Epithelial cell of proximal tubule (primary cell): ENCODE measurements at regions not wholly inside any gene's neighbourhood (a gene's known extent, or its start where the extent isn't known, plus 50 kb on each side); places are given as distances from the start of the nearest gene placed in this dataset.

Source experiments
- DNase-seq: peaks from one replicate; pipeline ENCODE4 v3.0.0-alpha.2; 2011; ENCODE audit warnings: low read depth
- H3K4me3 ChIP-seq: 2 replicates; pipeline ENCODE4 v1.5.1; 2011; ENCODE audit warnings: low read depth, mild to moderate bottlenecking, low read length
- CTCF ChIP-seq: conservative IDR thresholded peaks from 2 replicates; pipeline ENCODE4 v1.5.1; 2012; ENCODE audit warnings: low read depth, mild to moderate bottlenecking, low read length

DNA sequence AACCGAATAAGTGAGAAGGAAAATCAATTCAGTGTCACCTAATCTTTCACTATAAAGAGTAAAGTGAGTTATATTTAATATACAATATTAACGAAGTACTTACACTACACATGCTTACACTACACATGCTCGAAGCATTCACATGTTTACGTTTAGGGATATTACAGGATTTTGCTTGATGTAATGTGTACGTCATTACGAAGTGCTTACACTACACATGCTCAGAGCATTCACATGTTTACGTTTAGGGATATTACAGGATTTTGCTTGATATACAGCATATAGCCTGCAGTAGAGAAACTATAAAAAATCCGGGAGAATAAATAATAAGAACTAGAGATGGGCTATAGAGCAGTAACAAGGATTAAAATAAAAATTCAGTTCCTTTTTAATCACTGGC, 538.8 kb upstream of the CXADR start:
- no peak for DNase-seq
- H3K4me3 ChIP-seq: no peak overlapping the region
- TF ChIP-seq CTCF: no peak

- H3K4me3 ChIP-seq: no peak overlapping the region
- no peak for TF ChIP-seq CTCF
- DNase-seq: no peak
These were observed 536.6 kb upstream of the CXADR start for GRCh38 chr21:16976193-16976592.

DNA sequence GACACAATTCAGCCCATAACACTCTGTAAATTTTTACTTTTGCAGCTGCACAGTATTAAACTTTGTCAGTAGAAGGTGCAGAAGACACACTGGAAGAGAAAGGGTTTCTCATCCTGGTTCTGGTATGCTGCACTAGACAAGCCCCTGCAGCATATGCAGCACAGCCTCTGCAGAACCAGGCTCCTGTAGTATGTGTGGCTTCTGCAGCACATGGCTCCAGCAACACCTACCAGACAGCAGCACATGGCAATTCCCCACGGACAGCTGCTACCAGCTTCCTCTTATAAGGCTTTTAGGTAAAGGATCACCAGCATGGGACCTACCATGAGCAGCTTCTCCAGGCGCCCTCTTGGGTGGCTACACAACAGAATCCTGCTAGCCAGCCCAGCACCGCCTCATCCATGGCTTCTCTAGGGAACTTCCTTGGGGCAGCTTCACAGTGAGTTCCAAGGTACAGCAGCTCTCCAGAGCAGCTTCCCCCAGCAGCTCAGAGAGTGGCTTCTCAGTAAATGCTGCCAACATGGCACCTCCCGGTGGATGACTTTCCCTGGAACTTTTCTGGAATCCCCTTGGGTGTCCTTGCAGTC, 534.4 kb upstream of the CXADR start:
- DNase-seq: no peak
- no peak for TF ChIP-seq CTCF
- no peak overlapping the region for H3K4me3 ChIP-seq

DNA sequence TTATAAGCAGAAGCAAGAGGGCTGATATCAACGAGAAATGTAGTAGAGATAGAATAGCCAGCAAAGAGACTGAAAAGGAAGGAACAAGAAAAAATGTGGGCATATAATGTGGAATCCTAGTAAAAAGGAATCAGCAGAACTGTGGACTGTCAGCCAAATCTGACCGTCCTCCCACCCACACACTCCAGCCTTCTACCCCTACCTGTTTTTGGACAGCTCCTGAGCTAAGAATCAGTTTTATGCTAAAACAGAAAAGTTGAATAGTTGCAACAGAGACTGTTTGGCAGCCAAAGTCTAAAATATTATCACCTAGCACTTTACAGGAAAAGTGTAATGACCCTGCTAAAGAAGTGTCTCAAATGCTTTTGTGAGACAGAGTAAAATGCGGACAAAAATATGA, 533.3 kb upstream of the CXADR start:
- H3K4me3 ChIP-seq: no peak overlapping the region
- no peak for TF ChIP-seq CTCF

DNA sequence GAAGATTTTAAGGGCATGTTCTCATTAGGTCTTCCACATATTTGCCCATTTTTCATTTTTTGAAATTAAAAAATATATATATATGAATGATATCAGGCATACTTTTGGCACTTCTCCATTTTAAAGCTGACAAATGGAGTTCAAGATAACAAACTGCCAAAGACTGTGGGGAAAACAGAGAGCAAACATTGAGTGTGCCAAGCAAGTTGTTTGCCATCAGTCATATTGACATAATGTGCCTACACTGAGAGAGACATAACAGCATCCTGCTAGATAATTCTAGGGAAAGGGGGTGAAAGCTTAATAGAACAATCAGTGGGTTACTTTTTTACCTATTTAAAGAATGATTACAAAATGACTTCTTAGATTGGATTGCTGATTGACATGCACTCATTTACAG, 529.4 kb upstream of the CXADR start:
- DNase-seq: no peak
- no peak for TF ChIP-seq CTCF
- H3K4me3 ChIP-seq: no peak overlapping the region

More for the DNA sequence above, 533.3 kb upstream of the CXADR start:
- no peak for DNase-seq

- no peak overlapping the region for H3K4me3 ChIP-seq
- no peak for DNase-seq
- TF ChIP-seq CTCF: no peak
These were observed 520.4 kb upstream of the CXADR start for GRCh38 chr21:16992448-16992847.

DNA sequence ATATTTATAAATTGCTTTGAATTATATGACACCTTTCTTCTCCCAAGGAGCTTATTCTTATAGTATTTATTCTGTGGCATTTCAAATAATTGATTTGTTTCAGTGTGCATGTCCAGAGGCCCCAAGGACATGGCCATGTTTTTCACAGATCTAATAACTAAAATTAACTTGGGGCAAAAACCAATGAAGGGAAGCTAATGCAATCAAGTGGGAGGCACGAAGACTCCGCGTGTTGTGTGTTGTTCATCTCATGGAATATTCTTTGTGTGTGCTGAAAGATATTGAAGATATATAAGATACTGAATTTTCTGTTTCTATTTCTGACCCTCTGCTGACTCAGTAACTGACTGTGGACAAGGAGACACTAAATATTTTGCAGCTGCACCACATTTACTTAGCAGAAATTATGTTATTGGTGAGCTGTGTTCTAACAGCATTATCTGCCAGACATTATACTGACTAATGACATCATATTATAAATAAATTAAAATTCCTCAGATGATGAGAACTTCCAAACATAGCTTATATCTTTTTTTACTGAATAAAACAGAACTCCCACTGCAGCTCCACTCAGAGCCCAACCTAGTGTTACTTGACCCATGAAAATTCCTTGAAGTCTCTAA, 519.3 kb upstream of the CXADR start:
- TF ChIP-seq CTCF: no peak
- H3K4me3 ChIP-seq: no peak overlapping the region
- no peak for DNase-seq
